Osteoblast (primary cell): ENCODE measurements at regions not wholly inside any gene's neighbourhood (a gene's known extent, or its start where the extent isn't known, plus 50 kb on each side); places are given as distances from the start of the nearest gene placed in this dataset.

Source experiments
- DNase-seq: peaks from one replicate; pipeline ENCODE4 v3.0.0; 2011; ENCODE audit warnings: low spot score, mixed read lengths; ENCODE audit not compliant: insufficient read length; ENCODE audit errors: missing footprints
- H2AFZ ChIP-seq: 2 replicates; pipeline ENCODE4 v1.6.0; 2011; ENCODE audit warnings: mild to moderate bottlenecking, low read length
- H3K27ac ChIP-seq: 2 replicates; pipeline ENCODE4 v1.5.1; 2011; ENCODE audit warnings: mild to moderate bottlenecking, low read depth, low read length, moderate library complexity
- H3K27me3 ChIP-seq: 2 replicates; pipeline ENCODE4 v1.6.0; 2012; ENCODE audit warnings: mild to moderate bottlenecking, control low read depth, inconsistent platforms, low read length, moderate library complexity; ENCODE audit not compliant: insufficient read depth
- H3K36me3 ChIP-seq: 2 replicates; pipeline ENCODE4 v1.5.1; 2011; ENCODE audit warnings: mild to moderate bottlenecking, low read length, control low read depth, moderate library complexity; ENCODE audit not compliant: insufficient read depth
- H3K4me1 ChIP-seq: 2 replicates; pipeline ENCODE4 v1.5.1; 2011; ENCODE audit warnings: mild to moderate bottlenecking, low read length, control low read depth, moderate library complexity; ENCODE audit not compliant: insufficient read depth
- H3K4me2 ChIP-seq: 2 replicates; pipeline ENCODE4 v1.6.0; 2011; ENCODE audit warnings: mild to moderate bottlenecking, low read length; ENCODE audit not compliant: insufficient read depth
- H3K4me3 ChIP-seq: fragments of 200-600 bp; sonication (generic); 3 replicates; pipeline ENCODE4 v1.5.1; 2012; ENCODE audit warnings: mild to moderate bottlenecking, low read length, inconsistent platforms; ENCODE audit not compliant: insufficient read depth
- H3K79me2 ChIP-seq: 2 replicates; pipeline ENCODE4 v1.6.0; 2012; ENCODE audit warnings: mild to moderate bottlenecking, low read length, control low read depth, inconsistent platforms; ENCODE audit not compliant: insufficient read depth
- H3K9me3 ChIP-seq: 2 replicates; pipeline ENCODE4 v1.5.1; 2011; ENCODE audit warnings: low read depth, low read length, control low read depth
- H4K20me1 ChIP-seq: 2 replicates; pipeline ENCODE4 v1.6.0; 2012; ENCODE audit warnings: mild to moderate bottlenecking, low read length, control low read depth; ENCODE audit not compliant: insufficient read depth
- TF ChIP-seq, protein P1 (sequence below): IDR thresholded peaks from 2 replicates; pipeline ENCODE4 v1.5.1; 2011; ENCODE audit warnings: mild to moderate bottlenecking, low read depth, low read length, moderate library complexity; ENCODE audit errors: extremely low read depth

DNA sequence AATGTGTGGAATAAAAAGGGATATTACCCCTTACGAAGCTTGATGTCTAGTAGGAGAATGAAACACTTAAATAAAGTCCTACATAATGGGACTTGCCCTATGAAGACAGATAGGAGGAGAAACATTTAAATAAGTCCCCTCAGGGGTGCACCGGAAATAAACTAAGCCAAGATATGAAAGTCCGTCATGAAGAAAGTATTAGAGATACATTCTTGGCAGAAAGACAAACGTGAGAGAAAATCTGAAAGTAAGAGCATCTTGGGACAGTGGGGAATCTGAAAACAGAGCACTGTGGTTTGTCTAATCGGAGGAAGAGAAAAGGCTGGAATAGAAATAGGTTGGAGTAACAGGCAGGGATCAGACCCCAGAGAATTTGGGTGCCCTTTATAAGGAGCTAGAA lies 516.9 kb upstream of the DSEL start:
- H3K9me3 ChIP-seq = no peaks in the 10 kb centered on the region
- H3K4me2 ChIP-seq = peak overlapping the region; percentile 9
- no peaks in the 10 kb centered on the region for H3K4me1 ChIP-seq
- H3K27me3 ChIP-seq = no peaks in the 10 kb centered on the region
- H4K20me1 ChIP-seq = no peaks in the 10 kb centered on the region
- H3K79me2 ChIP-seq = no peaks in the 10 kb centered on the region
- DNase-seq = no peak
- H3K27ac ChIP-seq = no peak overlapping the region
- no peak overlapping the region for H3K4me3 ChIP-seq
- TF ChIP-seq, protein P1, sequence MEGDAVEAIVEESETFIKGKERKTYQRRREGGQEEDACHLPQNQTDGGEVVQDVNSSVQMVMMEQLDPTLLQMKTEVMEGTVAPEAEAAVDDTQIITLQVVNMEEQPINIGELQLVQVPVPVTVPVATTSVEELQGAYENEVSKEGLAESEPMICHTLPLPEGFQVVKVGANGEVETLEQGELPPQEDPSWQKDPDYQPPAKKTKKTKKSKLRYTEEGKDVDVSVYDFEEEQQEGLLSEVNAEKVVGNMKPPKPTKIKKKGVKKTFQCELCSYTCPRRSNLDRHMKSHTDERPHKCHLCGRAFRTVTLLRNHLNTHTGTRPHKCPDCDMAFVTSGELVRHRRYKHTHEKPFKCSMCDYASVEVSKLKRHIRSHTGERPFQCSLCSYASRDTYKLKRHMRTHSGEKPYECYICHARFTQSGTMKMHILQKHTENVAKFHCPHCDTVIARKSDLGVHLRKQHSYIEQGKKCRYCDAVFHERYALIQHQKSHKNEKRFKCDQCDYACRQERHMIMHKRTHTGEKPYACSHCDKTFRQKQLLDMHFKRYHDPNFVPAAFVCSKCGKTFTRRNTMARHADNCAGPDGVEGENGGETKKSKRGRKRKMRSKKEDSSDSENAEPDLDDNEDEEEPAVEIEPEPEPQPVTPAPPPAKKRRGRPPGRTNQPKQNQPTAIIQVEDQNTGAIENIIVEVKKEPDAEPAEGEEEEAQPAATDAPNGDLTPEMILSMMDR = no peak
- H3K36me3 ChIP-seq = no peaks in the 10 kb centered on the region
- peak overlapping the region; percentile 13 for H2AFZ ChIP-seq

DNA sequence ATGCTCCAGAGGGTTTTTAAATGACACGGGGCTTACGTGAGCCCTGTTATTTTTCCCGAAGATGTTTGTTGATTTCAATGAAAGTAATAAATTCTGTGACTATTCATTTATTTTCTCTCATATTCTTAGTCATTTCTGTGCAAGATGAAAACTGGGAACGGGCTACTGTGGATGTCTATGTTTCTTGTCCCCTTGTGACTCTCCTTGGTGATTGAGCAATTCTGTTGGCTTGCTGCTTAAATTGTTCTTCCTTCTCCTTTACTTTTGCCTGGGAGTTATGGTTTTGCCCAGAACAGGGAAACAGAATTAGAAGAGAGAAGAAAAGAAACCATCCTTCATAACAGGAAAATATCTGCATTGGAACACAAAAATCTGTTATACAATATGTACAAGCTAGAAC lies 508.2 kb upstream of the DSEL start:
- Histone ChIP-seq H3K27ac (no peak overlapping the region), H3K4me1 (no peaks in the 10 kb centered on the region), H3K27me3 (no peaks in the 10 kb centered on the region), H3K36me3 (no peaks in the 10 kb centered on the region), H3K79me2 (no peaks in the 10 kb centered on the region), H3K9me3 (no peaks in the 10 kb centered on the region), H4K20me1 (no peaks in the 10 kb centered on the region), H3K4me3 (peak overlapping the region; percentile 25), H3K4me2 (peak overlapping the region; percentile 53), H2AFZ (peak overlapping the region; percentile 49)
- TF ChIP-seq, protein P1 = no peak
- no peak for DNase-seq

DNA sequence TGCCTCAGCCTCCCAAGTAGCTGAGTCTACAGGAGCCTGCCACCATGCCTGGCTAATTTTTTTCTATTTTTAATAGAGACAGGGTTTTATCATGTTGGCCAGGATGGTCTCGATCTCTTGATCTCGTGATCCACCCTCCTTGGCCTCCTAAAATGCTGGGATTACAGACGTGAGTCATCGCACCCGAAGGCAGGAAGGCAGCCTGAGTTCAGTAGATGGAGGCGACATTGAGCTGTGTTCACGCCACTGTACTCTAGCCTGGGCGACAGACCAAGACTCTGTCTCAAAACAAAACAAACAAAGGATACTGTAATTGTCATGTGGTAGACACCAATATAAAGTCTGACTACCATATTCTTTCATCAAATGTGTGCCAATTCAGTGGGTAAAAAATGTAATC lies 500.9 kb upstream of the DSEL start:
- H3K4me1 ChIP-seq = no peaks in the 10 kb centered on the region
- no peaks in the 10 kb centered on the region for H4K20me1 ChIP-seq
- no peak overlapping the region for H3K27ac ChIP-seq
- TF ChIP-seq, protein P1 = no peak
- H2AFZ ChIP-seq = no peak overlapping the region
- no peaks in the 10 kb centered on the region for H3K27me3 ChIP-seq
- H3K9me3 ChIP-seq = no peaks in the 10 kb centered on the region
- H3K79me2 ChIP-seq = no peaks in the 10 kb centered on the region
- H3K4me2 ChIP-seq = no peak overlapping the region
- no peak for DNase-seq
- H3K36me3 ChIP-seq = no peaks in the 10 kb centered on the region
- H3K4me3 ChIP-seq = no peak overlapping the region

DNA sequence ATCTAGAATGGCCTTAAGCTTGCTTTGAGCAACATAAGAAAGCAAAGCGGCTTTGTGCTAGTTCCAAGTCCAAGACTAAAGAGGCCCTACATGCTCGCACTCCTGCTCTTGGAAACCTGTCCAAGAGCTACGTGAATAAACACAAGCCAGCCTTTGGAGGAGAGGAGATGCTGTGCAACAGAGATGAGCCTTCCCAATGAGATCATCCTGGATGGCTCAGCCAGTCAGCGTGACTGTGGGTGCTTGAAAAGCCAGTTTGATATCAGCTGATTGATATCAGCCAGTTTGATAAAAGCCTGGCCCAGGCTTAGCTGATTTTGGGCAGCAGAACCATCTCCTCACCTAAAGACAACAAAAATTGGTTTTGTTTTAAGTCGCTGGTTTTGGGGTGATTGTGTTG lies 481.0 kb upstream of the DSEL start:
- no peaks in the 10 kb centered on the region for H3K79me2 ChIP-seq
- no peaks in the 10 kb centered on the region for H3K9me3 ChIP-seq

More for the DNA sequence above, 481.0 kb upstream of the DSEL start:
- H3K4me3 ChIP-seq = no peak overlapping the region
- no peaks in the 10 kb centered on the region for H4K20me1 ChIP-seq
- no peak overlapping the region for H2AFZ ChIP-seq
- H3K27ac ChIP-seq = no peak overlapping the region
- TF ChIP-seq, protein P1 = no peak
- no peaks in the 10 kb centered on the region for H3K27me3 ChIP-seq
- DNase-seq = no peak
- H3K4me2 ChIP-seq = no peak overlapping the region
- no peaks in the 10 kb centered on the region for H3K36me3 ChIP-seq
- no peaks in the 10 kb centered on the region for H3K4me1 ChIP-seq
